Medulla oblongata (tissue), 1 donor: ENCODE measurements at regions not wholly inside any gene's neighbourhood (a gene's known extent, or its start where the extent isn't known, plus 50 kb on each side); places are given as distances from the start of the nearest gene placed in this dataset.

Source experiments
- DNase-seq: peaks from one replicate; pipeline ENCODE4 v3.0.0-alpha.2; 2015; ENCODE audit errors: extremely low spot score

DNA sequence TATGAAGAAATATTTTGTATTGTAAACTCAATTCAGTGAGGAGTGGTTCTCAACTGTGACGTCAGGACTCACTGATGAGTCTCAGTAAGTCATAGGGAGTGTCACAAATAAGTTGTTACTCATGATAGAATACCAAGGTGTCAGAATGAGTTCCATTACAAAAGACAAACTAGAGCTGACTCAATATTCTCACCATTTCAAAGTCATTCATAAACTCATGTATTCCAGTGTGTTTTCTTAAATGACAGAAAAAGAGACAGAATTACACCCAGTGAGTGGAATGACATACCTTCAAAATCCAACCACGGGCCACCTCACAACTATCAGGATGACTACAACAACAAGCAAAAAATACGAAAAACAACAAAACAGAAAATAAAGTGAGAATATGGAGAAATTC, 321.5 kb downstream of the ENC1 start:
- no peak for DNase-seq

GRCh38 chr5:74316064-74316603, 324.4 kb downstream of the ENC1 start:
- DNase-seq: no peak

GRCh38 chr5:74314906-74315305, 325.6 kb downstream of the ENC1 start:
- no peak for DNase-seq

DNA sequence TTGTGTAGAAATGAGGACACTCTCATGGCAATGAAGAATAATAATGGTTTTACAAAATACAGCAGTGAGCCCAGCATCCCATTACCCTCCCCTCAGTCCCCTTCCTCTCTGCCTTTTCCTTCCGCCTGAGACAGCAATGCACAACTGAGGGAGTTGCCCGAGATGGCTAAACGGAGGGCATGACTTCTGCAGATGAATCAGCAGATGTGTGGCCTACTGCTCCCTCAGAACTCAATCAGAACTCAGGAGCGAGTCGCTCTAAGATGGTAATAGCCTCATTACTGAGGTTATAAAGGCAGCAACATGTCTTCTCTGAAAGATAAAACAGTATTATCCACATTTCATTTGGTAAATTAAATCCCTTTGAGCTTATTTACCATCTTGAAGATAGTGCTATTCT, 326.6 kb downstream of the ENC1 start:
- DNase-seq: no peak

DNA sequence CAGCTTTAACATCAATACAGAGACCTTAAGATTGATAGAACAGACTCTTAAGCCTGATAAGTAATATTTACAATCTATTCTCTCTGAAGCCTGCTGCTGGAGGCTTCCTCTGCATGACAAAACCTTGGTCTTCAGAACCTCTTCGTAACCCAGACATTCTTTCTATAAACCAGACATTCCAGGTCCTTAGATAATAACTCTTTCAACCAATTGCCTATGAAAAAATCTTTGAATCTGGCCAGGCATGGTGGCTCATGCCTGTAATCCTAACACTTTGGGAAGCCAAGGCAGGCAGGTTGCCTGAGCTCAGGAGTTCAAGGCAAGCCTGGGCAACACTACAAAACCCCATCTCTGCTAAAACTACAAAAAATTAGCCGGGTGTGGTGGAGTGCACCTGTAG, 327.8 kb downstream of the ENC1 start:
- no peak for DNase-seq

DNA sequence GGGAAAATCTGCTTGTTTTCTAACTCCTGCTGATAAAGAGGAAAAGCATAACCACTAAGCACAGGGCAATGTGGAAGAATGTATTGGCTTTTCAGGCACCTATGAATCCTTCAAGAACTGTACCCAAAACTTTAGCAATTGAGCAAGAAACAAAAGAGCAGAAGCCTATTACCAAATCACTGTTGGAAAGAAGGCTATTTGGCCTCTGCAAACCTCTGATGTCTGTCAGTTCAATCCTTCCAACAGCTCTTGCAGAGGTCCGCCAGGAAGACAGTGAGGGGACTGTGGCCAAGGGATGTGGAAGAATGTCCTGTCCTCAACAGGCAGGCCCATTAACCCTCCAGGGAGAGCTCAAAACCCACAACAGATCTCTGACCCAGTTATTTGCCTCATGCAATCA, 328.6 kb downstream of the ENC1 start:
- DNase-seq: no peak

DNA sequence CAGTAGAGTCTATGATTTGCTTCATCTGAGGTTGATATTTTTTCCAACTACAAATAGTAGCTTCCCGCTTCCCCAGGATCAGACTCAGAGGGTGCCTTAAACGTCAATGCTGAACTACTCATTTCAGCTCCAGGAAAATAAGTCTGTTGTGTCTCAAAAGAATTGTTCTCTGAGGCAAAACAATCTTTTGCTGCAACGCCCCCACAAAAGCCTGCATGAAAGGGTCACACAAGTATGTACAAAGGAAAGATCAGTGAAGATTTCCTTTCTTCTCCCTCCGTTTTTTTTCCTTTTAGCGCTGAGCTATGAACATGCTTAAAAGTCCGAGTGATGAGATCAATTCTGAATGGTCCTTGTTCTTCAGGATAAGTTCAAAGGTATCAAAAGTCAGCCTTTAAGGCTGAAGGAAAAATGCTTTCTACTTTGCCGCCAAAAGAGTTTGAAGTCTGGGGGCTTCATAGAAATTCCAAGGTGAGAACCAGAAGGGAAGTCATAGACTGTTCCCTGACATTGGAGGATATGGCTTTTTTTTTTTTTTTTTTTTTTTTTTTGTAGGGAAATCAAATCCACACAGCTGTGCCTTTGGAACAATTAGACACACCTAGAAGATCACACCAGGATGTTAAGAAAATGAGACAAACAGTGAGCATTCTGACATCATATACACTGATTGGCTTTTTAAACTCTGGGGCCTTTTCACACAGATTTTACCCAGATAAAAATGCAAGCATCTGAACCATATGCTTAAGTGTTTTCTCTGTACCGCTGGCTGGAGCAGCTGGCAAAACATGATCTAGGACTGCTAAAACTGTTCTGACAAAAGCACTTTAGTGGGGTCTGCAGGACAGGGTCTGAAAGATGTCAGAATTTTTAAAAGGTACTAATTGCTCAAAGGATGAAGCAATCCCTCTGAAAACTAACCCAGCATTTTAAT, 329.3 kb downstream of the ENC1 start:
- DNase-seq: no peak

- DNase-seq: no peak
Observed at GRCh38 chr5:74310386-74310785, 330.1 kb downstream of the ENC1 start.

DNA sequence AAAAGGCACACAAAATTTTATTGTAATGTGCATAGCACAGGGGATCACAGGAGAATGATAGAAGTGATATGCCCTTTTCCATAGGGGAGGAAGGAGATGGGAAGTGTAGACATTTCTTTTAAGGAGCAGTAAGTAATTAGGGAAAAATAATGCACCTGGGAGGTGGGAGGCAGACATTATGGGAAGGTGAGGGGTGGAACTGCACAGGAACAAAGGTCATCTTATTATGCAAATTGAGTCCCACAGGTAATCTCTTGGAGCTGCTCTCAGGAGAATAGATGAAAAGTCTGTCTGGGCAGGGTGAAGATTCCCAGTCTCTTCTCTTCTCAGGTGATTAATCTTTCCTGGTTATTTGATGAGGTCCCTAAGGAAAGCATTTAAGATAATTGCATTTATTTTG, 331.5 kb downstream of the ENC1 start:
- no peak for DNase-seq

- DNase-seq: no peak
Observed at GRCh38 chr5:74306845-74307244, 333.7 kb downstream of the ENC1 start.

- DNase-seq: no peak
Observed at GRCh38 chr5:74304536-74304935, 336.0 kb downstream of the ENC1 start.

GRCh38 chr5:74303578-74303977, 336.9 kb downstream of the ENC1 start:
- no peak for DNase-seq

GRCh38 chr5:74301576-74301975, 339.0 kb downstream of the ENC1 start:
- no peak for DNase-seq

GRCh38 chr5:74300808-74301389, 339.6 kb downstream of the ENC1 start:
- DNase-seq: no peak

DNA sequence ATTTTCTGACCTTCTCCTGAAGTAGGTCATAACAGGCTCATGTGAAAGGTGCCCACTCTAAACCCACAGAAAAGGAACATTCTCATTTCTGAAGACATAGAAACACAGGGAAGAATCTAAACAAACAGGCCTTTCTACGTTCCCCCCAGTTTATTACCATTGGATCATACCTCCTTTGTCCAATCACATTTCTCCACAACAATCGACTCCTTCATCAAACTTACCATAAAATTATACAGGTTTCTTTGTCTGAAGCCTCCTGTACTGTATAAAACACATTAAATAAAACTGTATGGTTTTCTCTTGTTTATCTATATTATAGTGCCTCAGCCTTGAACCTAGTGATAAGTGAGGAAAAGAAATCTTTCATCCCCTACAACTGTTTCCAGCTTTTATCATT, 340.7 kb downstream of the ENC1 start:
- DNase-seq: no peak

DNA sequence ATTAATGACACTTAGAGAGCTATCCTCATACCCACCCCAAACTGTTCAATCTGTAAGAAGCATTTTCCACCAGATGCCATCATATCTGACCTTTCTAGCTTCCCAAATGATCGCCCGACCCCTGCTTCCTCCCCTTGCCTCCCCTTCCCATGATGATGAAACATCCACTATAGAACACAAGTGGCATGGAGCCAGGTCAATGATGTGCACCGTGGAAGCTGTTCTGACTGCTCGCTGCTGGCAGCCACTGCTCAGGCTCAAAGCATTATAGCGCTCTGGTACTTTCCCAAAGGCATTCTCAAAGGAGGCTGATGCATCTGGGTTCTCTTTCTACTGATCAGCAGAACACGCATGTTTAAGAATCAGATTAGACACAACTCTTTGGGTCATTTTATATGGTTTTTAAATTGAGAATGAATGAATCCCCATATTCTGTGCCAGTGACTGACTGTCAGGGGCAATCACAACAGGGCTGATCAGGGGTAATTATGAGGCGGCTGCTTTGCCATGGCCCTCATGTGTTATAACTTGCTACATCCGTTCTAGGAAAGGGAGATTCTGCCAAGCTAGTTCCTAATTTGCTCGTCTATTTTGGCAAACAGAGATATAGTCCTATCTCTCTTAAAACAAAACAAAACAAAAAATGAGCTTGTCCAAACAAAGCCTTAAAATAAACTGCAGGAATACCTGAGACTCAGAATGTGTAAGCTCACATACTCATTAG, 343.7 kb downstream of the ENC1 start:
- DNase-seq: no peak

DNA sequence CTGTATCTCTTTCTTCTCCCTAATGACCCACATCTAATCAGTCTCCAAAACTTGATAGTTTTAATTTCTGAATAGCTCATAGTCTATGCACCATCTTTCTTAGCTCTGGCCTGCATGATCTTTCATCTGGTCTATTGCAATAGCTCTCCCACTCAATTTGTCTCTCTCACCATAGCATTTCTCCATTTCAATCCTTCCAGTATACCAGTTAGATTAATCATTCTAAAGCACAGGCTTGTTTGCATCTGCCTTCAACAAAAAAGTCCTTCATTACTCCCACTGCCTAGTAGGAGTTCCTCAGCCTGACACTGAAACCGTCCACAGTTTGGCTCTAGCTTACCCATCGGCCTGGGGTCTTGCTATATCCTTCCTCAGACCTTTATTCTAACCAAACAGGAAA, 344.9 kb downstream of the ENC1 start:
- DNase-seq: no peak

GRCh38 chr5:74295141-74295540, 345.4 kb downstream of the ENC1 start:
- no peak for DNase-seq

DNA sequence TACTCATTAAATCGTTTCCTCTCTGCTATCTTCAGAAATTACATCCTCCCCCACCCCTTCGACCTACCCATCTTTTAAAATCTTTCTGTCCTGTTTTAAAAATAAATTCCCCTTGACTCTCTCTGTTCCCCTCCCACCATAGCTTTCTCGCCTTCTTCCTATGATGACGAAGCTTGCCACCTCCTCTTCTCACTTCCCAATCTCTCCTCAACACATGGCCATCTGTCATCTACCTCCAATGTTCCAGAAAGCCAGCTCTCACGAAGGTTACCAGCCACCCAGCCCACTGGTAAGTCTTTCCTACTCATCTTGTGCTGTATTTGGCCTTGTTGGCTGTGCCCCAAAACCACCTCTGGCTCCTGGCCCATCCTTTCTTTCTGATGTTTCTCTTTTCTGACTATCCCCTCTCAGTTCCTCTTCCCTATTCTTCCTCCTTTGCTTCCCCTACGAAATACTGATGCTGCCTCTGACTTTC, 346.3 kb downstream of the ENC1 start:
- DNase-seq: peak; percentile 61

DNA sequence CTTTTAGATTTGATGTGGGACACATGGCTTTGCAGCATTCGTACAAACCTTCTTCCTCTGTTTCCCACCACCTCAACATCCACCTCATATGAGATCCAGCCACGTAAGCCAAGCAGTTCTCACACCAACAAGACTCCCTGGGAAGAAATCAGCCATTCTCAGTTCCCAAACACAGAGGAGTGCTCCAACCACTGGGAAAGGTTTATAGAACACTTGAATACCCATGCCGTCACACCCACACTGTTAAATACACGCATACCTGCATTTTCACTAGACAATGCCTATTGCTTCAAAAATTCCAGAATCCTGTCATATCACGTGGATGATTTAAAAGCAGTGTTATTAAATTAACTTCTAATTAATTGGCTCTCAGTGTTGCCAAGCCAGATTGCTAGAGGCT, 347.3 kb downstream of the ENC1 start:
- no peak for DNase-seq

GRCh38 chr5:74290634-74291241, 349.8 kb downstream of the ENC1 start:
- no peak for DNase-seq

DNA sequence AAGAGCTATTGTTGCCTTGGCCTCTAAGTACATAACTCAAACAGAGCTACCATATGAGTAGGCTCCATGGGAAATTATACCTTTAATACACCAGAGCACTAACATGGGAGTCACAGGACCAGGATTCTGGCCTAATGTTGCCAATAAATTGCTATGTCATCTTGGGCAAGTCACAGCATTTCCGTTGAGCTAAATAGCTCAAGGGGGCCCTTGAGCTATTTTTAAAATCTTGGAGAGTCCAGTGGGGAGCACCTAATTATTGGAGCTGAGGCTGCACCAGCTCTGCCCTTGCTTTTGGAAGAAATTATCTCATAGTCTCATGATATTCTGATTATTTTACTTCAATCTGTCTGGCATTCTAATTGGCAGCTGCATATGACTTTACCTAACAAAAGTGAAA, 350.8 kb downstream of the ENC1 start:
- DNase-seq: no peak
